Cerebellar cortex (tissue), 1 donor: ENCODE measurements at regions not wholly inside any gene's neighbourhood (a gene's known extent, or its start where the extent isn't known, plus 50 kb on each side); places are given as distances from the start of the nearest gene placed in this dataset.

Experiments
- DNase-seq: peaks from one replicate; pipeline ENCODE4 v3.0.0-alpha.2; 2015; ENCODE audit warnings: low spot score

DNA sequence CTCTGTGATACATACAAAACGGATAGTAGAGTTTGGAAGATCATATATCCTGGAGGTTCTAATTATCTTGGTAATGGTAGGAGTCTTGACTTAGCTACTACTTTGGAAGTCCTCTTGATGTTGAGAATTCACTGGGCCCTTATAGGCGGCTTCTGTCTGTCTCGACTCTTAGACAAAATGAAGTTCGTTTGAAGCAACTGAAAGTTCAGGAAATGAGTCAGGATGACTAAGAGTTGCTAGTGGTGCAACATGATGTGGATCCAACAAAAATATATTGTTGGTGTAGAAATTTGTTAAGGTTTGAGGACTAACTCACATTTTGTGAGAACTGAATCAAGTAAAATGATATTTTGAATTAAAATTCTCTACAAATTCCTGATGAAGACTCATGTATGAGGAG is 272.7 kb downstream of the AEBP2 start:
- DNase-seq, result no peak

DNA sequence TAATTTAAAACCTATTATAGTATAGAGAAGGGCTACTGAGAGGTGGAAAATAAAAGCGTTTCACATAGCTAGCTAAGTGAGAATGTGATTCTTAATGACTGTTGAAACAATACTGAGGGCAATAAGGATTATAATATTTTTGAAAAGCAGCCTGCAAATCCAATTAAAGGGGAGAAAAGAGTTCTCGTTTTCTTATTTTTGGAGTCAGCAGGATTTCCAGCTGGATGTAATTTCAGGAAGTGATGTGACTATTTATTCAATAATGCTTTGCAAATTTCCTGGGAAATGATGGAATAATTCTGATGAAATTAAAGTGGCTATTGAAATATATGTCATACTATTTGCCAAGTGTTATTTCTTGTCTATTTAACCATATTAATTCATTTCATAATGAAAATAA is 279.1 kb downstream of the AEBP2 start:
- no peak for DNase-seq

- no peak for DNase-seq
Observed at GRCh38 chr12:19719672-19720071, 280.4 kb downstream of the AEBP2 start.

GRCh38 chr12:19726122-19726521 is 286.8 kb downstream of the AEBP2 start:
- DNase-seq, result no peak

DNA sequence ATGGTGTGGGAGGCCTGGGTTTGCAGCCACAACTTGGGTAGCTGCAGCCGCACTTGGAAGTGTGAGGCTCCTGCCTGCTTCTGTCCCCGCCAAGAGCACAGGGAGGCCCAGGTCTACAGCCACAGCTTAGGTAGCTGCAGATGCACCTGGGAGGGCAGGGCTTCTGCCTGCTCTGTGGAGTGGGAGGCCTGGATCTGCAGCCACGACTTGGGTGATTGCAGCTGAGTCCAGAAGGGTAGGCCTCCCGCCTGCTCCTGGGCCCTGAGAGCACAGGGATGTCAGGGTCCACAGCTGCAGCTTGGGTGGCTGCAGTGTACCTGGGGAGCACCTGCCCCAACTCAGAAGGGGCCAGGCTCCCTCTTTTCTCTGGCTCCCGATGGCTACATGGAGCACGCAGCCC is 287.3 kb downstream of the AEBP2 start:
- DNase-seq, result no peak

DNA sequence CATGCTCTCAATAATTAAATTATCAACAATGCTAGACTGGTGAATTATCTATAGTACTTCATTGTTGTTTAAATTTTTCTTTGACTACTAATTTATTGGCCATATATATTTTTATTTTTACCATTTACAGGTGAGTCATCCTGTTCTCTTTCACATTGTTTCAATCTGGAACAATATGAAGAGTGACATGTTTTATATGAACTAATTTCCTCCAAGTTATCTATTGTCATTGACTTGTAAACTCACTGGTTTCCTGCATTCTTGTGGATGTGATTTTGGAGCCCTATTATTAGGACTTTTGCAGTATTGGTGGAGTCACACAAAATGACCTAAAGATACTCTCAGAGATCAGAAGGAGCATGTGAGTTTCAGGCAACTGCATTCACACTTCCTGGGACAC is 297.7 kb downstream of the AEBP2 start:
- no peak for DNase-seq

- DNase-seq, result peak; percentile 61
Observed at GRCh38 chr12:19739195-19739776, 300.0 kb downstream of the AEBP2 start.

GRCh38 chr12:19740472-19741131 is 301.3 kb downstream of the AEBP2 start:
- no peak for DNase-seq

DNA sequence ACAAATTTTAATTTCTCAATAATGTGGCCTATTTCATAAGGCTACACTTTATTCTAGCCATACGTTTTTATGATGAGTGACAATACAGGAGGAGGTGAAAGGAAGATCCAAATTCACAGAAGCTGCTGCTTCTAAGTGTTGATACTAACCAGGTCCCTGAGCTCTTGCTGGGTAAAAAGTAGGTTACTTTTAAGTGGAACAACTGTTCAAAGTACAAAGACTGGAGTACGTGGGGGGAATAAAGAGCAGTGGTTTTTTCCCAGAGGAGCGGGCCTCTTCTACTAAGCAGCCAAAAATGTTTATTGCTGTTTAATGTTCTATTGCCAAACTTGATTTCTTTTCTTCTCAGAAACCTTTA is 301.8 kb downstream of the AEBP2 start:
- DNase-seq, result no peak

DNA sequence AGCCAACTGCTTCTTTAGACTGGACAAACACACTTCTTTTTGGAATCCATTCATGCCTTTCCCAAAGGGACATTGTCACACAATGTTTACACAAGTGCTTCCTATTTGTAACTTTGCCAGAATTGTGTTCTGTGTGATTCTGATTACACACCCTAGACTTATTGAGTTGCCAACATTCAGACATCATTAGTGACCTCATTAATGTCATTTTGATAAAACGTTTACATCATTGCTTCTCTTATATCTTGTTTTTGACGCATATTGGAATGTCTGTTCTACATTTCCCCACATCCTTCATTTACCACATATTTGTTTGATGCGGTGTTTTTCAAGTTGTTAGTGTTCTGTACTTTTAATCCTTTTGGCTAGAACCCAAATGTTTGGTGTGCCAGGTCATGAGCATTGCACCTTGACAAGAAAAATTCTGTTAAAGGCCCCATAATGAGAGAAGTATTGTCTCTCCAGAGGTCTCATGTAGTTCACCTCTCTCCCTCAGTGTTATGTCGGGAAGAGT is 305.5 kb downstream of the AEBP2 start:
- no peak for DNase-seq

GRCh38 chr12:19746471-19746870 is 307.2 kb downstream of the AEBP2 start:
- DNase-seq, result no peak

DNA sequence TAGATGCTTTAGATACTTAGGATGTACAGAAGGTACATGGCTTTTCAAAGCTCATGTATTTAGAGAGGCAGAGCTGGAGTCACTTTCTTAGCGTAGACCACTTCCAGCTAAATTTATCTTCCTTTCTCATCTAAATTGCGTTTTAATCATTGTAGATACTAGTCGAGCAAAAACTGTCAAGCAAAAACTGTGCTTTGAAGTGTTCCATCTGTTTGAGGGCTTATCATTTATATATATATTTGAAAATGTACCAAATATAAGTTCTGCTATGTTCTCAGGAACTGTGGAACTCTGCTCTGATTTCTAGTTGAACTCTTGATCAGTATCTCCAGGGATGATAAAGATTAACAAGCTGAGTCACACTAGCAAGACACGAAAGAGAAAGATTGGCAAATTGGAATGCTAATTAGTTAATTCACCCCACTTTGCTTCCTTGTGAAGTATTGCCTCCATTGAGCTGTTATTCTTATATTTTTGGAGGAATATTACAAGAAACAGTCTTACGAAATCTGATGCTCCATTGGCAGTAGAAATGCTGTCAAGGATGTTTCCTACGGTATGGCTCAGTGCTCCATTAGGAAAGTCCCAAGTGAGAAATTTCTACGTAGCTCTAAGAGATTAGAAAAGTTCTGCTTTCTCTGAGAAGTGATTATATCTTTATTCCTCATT is 310.7 kb downstream of the AEBP2 start:
- no peak for DNase-seq

DNA sequence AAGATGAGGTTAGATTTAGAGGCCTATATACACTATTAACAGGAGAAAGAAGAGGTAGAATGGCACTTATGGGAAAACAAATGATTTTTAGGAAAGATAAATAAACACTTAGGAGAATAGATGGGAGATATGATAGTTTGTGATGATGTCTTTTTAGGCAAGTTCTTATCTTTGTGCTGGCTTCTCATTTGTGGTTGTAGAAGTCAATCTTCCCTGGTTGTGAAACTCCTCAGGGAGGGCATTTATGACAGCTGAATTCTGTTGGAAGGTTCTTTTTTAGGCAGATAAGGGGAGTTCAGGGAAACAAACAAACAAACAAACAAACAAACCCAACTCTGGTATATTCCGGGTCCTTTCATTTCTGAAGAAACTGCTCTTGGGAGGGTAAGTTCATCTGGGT is 311.8 kb downstream of the AEBP2 start:
- no peak for DNase-seq

DNA sequence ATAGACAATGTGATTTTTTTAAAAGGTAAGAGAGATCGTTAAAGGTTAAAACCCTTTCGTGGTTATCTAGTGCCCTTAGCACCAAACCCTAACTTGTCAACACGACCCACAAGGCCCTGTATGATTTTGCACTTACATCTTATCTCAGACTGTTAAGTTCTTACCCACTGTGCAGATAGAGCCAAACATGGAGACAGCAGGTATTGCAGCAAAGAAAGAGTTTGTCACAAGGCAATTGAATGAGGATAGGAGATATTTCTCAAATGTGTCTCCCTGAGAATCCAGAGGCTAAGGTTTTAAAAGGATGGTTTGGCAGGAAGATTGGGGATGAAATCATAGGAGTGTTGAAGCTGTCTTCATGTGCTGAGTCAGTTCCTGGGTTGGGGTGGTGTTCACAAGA is 313.4 kb downstream of the AEBP2 start:
- DNase-seq, result no peak

DNA sequence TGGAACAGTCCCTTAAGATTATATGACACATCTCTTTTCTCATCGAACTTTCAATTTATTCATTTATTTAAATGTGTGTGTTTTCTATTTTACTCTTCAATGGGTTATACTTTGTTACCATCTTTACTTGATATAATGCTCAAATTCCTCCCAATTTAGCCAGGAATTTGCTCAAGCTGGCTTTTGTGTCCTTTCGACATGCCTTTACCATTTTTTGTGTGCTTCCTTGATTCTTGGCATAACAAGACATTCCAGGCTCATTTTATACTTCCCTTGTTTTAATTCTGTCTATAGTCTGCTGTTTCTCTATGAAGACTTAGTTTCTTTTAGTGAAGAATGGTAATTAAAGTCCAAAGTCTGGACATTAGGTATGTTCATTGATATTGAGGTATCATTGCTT is 315.8 kb downstream of the AEBP2 start:
- no peak for DNase-seq

DNA sequence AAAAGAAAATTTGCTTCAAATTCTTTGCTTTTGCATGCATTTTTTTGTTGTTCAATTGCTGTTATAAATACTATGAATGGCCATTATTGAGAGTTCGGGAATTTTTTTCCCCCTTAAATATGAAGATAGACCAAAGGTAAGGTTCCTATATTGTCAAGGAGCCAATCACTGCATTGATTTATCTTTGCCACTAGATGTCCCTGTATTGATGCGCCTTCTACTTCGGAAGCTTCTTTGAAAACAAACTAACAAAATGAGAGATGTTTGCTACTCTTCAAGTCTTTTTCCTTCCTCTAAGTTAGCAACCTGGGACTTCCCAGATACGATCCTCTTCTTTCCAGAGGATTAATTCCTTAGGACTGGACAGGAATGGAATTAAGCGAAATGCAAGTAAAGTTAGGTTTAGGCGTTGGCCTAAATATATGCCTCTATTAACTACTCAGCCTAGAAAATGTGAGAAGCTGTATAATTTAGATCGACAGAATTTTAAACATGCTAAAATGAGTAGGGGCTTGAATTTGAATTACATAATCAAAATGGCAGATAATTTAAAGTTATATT is 318.1 kb downstream of the AEBP2 start:
- DNase-seq, result peak; percentile 13

DNA sequence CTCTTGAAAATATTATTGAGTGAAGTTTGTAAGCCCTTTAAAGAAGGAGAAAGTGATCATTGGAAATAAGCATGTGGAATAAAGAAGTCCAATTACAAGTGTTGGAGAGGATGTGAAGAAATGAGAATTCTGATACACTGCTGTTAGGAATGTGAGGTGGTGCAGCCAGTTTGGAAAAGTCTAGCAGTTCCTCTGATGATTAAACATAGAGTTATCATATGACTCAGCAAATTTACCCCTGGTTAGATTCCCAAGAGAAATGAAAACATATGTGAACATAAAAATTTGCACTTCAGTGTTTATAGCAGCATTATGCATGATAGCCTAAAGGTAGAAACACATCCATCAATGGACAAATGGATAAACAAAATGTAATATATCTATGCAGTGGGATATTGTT is 319.9 kb downstream of the AEBP2 start:
- no peak for DNase-seq

DNA sequence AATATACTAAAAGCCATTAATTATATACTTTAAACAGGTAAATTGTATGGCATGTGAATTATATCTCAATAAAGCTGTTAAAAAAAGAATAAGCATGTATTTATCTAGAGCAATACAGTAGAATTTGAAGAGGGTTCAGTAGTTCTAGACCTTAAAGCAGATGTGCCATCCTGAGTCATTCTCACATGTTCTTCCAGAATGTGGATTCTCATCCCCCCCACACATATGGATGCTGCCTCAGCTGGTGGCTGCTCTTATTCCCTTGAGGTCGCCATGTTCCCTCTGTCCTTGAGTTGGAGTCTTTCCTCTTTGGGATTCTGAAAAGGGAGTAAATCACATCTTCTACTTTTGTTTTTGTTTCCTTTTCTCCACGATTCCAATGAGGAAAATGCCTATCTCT is 321.3 kb downstream of the AEBP2 start:
- DNase-seq, result no peak

DNA sequence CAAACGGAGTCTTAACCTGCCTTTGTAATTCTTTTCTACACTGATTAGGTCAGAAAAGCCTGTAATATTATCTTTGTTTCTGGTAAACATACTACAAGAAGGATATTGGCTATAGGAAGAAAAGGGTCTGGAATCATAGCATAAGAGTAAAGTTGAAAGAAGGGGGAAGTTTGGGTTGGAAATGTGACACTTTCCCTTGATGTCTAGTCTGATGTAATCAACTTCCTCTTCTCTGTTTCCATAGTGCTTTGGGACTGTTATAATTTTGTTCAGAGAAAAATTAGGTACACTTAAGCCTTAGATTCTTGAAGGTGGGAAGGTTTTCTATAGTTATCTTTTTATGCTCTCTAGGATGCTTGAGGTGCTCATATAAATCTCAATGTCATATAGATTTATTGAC is 322.2 kb downstream of the AEBP2 start:
- DNase-seq, result no peak

DNA sequence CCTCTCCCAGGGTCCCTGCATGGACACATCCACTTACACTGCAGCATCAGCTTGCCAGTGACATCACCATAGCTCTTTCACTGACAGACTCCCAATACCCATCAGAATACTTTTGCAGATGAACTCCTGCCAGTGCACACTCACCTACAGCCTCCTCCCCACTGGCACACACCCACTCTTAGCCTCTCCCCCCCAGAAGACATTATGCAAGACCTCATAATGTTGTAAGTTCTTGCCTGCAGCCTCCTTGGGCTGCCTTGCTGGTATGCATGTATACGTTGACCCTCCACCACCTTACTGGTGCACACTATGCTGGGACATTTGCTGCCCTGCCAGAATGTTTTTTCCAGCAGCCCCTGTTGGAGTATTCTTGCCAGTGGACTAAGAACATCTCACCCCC is 324.2 kb downstream of the AEBP2 start:
- no peak for DNase-seq

GRCh38 chr12:19764408-19764807 is 325.1 kb downstream of the AEBP2 start:
- DNase-seq, result no peak

- DNase-seq, result no peak
Observed at GRCh38 chr12:19771858-19772257, 332.6 kb downstream of the AEBP2 start.

GRCh38 chr12:19772776-19773175 is 333.5 kb downstream of the AEBP2 start:
- DNase-seq, result no peak
